ENCODE measurements at regions not wholly inside any gene's neighbourhood (a gene's known extent, or its start where the extent isn't known, plus 50 kb on each side); places are given as distances from the start of the nearest gene placed in this dataset.

DNA sequence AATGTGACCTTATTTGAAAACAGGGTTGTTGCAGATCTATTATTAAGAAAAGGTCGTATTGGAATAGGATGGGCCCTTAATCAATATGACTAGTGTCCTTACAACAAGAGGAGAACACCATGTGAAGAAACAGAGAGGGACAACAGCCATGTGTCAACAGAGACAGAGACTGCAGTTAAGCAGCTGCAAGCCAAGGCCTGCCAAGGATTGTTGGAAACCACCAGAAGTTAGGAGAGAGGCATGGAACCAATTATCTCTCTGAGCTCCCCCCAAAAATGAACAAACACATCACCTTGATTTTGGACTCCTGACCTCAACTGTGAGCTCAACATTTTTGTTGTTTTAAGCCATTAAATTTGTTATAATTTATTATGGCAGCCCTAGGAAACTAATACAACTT is 214.6 kb upstream of the PRKD1 start:
- Histone ChIP-seq H3K27me3 (no peaks in the 10 kb centered on the region), H3K27ac (no peak overlapping the region), H3K4me3 (no peak overlapping the region), H3K36me3 (no peaks in the 10 kb centered on the region), H3K9me3 (peaks cover 0 to 20% (median 0%) of the 10 kb centered on the region in 3 donors), H3K4me1 (no peaks in the 10 kb centered on the region)
- no peak for ATAC-seq
- 80 to 83% methylated on average over 1 of the region's 1 CpG for WGBS, 2 donors (ENCODE audit: low coverage in 1 of 2)
- TF ChIP-seq EP300 (IDR thresholded peaks at IDR 0.05), result no peak
- TF ChIP-seq POLR2A (IDR thresholded peaks at IDR 0.05), result no peak
- TF ChIP-seq POLR2AphosphoS5 (IDR thresholded peaks at IDR 0.05), result no peak
- TF ChIP-seq, protein P1, sequence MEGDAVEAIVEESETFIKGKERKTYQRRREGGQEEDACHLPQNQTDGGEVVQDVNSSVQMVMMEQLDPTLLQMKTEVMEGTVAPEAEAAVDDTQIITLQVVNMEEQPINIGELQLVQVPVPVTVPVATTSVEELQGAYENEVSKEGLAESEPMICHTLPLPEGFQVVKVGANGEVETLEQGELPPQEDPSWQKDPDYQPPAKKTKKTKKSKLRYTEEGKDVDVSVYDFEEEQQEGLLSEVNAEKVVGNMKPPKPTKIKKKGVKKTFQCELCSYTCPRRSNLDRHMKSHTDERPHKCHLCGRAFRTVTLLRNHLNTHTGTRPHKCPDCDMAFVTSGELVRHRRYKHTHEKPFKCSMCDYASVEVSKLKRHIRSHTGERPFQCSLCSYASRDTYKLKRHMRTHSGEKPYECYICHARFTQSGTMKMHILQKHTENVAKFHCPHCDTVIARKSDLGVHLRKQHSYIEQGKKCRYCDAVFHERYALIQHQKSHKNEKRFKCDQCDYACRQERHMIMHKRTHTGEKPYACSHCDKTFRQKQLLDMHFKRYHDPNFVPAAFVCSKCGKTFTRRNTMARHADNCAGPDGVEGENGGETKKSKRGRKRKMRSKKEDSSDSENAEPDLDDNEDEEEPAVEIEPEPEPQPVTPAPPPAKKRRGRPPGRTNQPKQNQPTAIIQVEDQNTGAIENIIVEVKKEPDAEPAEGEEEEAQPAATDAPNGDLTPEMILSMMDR (IDR thresholded peaks at IDR 0.05), result no peak

DNA sequence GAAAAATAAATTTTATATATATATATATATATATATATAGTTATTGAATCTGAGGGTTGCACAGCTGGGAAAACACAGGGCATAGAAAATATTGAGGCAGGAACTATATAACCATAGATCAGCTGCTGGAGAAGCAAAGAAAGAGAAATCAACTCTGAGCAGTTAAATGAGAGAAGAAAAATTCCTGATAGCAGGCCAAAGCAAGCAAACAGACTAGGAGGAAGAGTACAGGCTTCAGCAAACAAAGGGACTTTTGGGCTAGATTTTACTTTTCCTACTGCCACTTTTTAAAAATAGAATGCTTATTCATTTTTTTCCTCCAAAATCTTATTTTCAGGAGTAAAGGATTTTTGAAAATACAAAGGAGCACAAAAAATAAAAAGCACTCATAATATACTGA is 216.0 kb upstream of the PRKD1 start:
- Histone ChIP-seq H3K27ac (no peak overlapping the region), H3K27me3 (no peaks in the 10 kb centered on the region), H3K9me3 (peaks cover 0 to 31% (median 0%) of the 10 kb centered on the region in 3 donors), H3K4me1 (no peaks in the 10 kb centered on the region), H3K4me3 (no peak overlapping the region), H3K36me3 (no peaks in the 10 kb centered on the region)
- ATAC-seq, result no peak
- no peak for TF ChIP-seq POLR2AphosphoS5 (IDR thresholded peaks at IDR 0.05)
- no peak for TF ChIP-seq EP300 (IDR thresholded peaks at IDR 0.05)
- TF ChIP-seq POLR2A (IDR thresholded peaks at IDR 0.05), result no peak
- TF ChIP-seq, protein P1 (IDR thresholded peaks at IDR 0.05), result no peak

DNA sequence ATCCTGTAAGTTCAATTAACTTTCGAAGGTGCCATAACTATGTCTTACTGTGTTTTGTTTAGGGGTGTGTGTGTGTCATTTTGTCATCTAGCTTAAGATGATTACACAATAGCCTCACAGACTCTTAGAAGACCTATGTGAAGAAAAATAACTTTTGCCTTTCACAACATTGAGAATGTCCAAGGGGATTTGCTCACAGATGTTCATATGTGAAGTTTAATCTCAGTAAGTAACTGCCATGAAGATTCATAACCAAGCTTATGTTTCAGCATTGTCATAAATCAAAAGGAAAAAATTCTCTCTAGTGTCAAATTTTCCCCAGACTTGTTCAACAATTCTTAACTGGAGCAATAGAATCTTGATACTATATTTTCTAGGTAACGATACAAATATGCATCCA is 226.1 kb upstream of the PRKD1 start:
- H3K36me3 ChIP-seq, result no peaks in the 10 kb centered on the region
- H3K4me1 ChIP-seq, result no peaks in the 10 kb centered on the region
- no peak overlapping the region for H3K27ac ChIP-seq
- TF ChIP-seq POLR2AphosphoS5 (IDR thresholded peaks at IDR 0.05), result no peak
- TF ChIP-seq POLR2A (IDR thresholded peaks at IDR 0.05), result no peak
- TF ChIP-seq EP300 (IDR thresholded peaks at IDR 0.05), result no peak
- TF ChIP-seq, protein P1 (IDR thresholded peaks at IDR 0.05), result no peak
- H3K27me3 ChIP-seq, result no peaks in the 10 kb centered on the region
- peaks cover 0 to 2% (median 0%) of the 10 kb centered on the region in 3 donors for H3K9me3 ChIP-seq
- WGBS, 2 donors (ENCODE audit: low coverage in 1 of 2), result 64% methylated on average over 2 of the region's 2 CpGs
- ATAC-seq, result no peak
- no peak overlapping the region for H3K4me3 ChIP-seq

DNA sequence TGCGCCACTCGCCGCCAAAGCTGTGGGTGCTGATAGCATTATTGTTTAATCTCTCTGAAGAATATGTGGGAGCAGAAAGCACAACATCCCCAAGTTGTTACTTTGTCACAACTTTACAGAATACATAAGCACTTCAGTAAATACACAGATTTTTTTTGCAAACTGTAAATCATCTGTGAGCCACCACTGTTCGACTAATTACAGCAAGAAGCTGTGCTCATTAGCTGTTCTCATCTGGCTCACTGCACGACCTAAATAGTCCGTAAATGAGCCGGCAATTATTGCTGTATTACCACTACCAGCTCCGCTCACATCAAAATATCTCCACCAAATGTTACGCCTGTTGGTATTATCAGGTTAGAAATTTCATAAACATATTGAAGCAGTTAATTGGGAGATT is 228.9 kb upstream of the PRKD1 start:
- 88 to 90% methylated on average over 9 of the region's 9 CpGs for WGBS, 2 donors (ENCODE audit: low coverage in 1 of 2)
- Histone ChIP-seq H3K4me3 (no peak overlapping the region), H3K4me1 (no peaks in the 10 kb centered on the region), H3K9me3 (no peaks in the 10 kb centered on the region), H3K36me3 (no peaks in the 10 kb centered on the region), H3K27me3 (no peaks in the 10 kb centered on the region), H3K27ac (no peak overlapping the region)
- TF ChIP-seq POLR2AphosphoS5 (IDR thresholded peaks at IDR 0.05) (no peak), EP300 (IDR thresholded peaks at IDR 0.05) (no peak), POLR2A (IDR thresholded peaks at IDR 0.05) (no peak)
- TF ChIP-seq, protein P1 (IDR thresholded peaks at IDR 0.05), result no peak
- no peak for ATAC-seq

DNA sequence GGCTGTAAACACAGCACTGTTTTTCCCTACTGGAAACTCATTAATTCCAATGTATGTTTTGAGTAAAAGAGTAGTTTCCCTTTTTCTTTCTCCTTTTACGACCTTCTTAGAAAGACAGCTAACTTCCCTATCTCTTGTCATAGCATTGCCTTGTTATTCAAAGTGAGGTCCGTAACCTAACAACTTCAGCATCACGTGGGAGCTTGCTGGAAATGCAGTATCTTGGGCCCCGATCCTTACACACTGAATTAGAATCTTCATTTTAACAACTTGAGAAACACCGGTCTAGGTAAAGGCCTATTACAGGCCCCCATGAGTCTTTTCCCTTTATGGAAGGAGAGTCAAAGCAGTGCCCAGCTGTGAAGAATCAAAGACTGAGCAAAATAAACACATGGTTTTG is 230.7 kb upstream of the PRKD1 start:
- Histone ChIP-seq H3K27me3 (no peaks in the 10 kb centered on the region), H3K27ac (no peak overlapping the region), H3K9me3 (no peaks in the 10 kb centered on the region), H3K4me3 (no peak overlapping the region), H3K4me1 (no peaks in the 10 kb centered on the region), H3K36me3 (no peaks in the 10 kb centered on the region)
- TF ChIP-seq POLR2AphosphoS5 (IDR thresholded peaks at IDR 0.05) (no peak), EP300 (IDR thresholded peaks at IDR 0.05) (no peak)
- no peak for ATAC-seq
- WGBS, 2 donors (ENCODE audit: low coverage in 1 of 2), result 40 to 64% methylated on average over 2 to 5 of the region's 5 CpGs

Data from gastroesophageal sphincter (tissue), 4 donors.